ENCODE measurements at regions not wholly inside any gene's neighbourhood (a gene's known extent, or its start where the extent isn't known, plus 50 kb on each side); places are given as distances from the start of the nearest gene placed in this dataset.

GRCh38 chr2:16948710-16949109, 283.1 kb upstream of the CYRIA start:
- no peaks in the 10 kb centered on the region for H3K36me3 Mint-ChIP-seq (ENCODE audit: low read depth, unreplicated experiment)
- no peak for DNase-seq (ENCODE audit: low read depth)
- H4K20me1 ChIP-seq (ENCODE audit: insufficient read depth, low read length): no peaks in the 10 kb centered on the region
- no peak overlapping the region for H3K27ac ChIP-seq (ENCODE audit: low read depth, low read length)
- no peak overlapping the region for H3K27ac Mint-ChIP-seq (ENCODE audit: unreplicated experiment)
- no peak for FAIRE-seq
- no peaks in the 10 kb centered on the region for H3K4me1 ChIP-seq (ENCODE audit: insufficient read depth, low read length)
- H3K9me3 ChIP-seq (ENCODE audit: insufficient read depth, low read depth, low read length): no peaks in the 10 kb centered on the region
- TF ChIP-seq, protein P1, sequence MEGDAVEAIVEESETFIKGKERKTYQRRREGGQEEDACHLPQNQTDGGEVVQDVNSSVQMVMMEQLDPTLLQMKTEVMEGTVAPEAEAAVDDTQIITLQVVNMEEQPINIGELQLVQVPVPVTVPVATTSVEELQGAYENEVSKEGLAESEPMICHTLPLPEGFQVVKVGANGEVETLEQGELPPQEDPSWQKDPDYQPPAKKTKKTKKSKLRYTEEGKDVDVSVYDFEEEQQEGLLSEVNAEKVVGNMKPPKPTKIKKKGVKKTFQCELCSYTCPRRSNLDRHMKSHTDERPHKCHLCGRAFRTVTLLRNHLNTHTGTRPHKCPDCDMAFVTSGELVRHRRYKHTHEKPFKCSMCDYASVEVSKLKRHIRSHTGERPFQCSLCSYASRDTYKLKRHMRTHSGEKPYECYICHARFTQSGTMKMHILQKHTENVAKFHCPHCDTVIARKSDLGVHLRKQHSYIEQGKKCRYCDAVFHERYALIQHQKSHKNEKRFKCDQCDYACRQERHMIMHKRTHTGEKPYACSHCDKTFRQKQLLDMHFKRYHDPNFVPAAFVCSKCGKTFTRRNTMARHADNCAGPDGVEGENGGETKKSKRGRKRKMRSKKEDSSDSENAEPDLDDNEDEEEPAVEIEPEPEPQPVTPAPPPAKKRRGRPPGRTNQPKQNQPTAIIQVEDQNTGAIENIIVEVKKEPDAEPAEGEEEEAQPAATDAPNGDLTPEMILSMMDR (IDR thresholded peaks at IDR 0.05; ENCODE audit: insufficient read depth, low read depth, low read length): no peak
- no peaks in the 10 kb centered on the region for H3K36me3 ChIP-seq (ENCODE audit: insufficient read depth, low read length)
- no peak overlapping the region for H3K4me3 Mint-ChIP-seq (ENCODE audit: unreplicated experiment)
- no peak overlapping the region for H3K4me3 ChIP-seq (ENCODE audit: insufficient read depth, low read depth, low read length)
- no peaks in the 10 kb centered on the region for H3K27me3 Mint-ChIP-seq (ENCODE audit: low read depth, unreplicated experiment)
- H3K79me2 ChIP-seq (ENCODE audit: insufficient read depth, low read length): no peaks in the 10 kb centered on the region
- H2AFZ ChIP-seq (ENCODE audit: low read depth, low read length): no peak overlapping the region
- no peaks in the 10 kb centered on the region for H3K4me1 Mint-ChIP-seq (ENCODE audit: low read depth, unreplicated experiment)
- H3K27me3 ChIP-seq (ENCODE audit: insufficient read depth, low read length): no peaks in the 10 kb centered on the region
- no peaks in the 10 kb centered on the region for H3K9me3 Mint-ChIP-seq (ENCODE audit: unreplicated experiment)
- H3K4me2 ChIP-seq (ENCODE audit: low read length): no peak overlapping the region
- no peak overlapping the region for H3K9ac ChIP-seq (ENCODE audit: low read length)

GRCh38 chr2:16948053-16948452, 282.4 kb upstream of the CYRIA start:
- Mint-ChIP-seq H3K9me3 (ENCODE audit: unreplicated experiment) (no peaks in the 10 kb centered on the region), H3K4me3 (ENCODE audit: unreplicated experiment) (no peak overlapping the region)

GRCh38 chr2:16943279-16943958, 277.8 kb upstream of the CYRIA start:
- H3K9ac ChIP-seq (ENCODE audit: low read length): no peak overlapping the region
- DNase-seq (ENCODE audit: low read depth): no peak
- TF ChIP-seq, protein P1 (IDR thresholded peaks at IDR 0.05; ENCODE audit: insufficient read depth, low read depth, low read length): no peak
- TF ChIP-seq EZH2 (IDR thresholded peaks at IDR 0.05; ENCODE audit: insufficient read depth, low read length): no peak
- no peak overlapping the region for H3K27ac ChIP-seq (ENCODE audit: low read depth, low read length)
- Mint-ChIP-seq H3K4me1 (ENCODE audit: low read depth, unreplicated experiment) (peaks cover 3% of the 10 kb centered on the region), H3K36me3 (ENCODE audit: low read depth, unreplicated experiment) (no peaks in the 10 kb centered on the region), H3K27me3 (ENCODE audit: low read depth, unreplicated experiment) (no peaks in the 10 kb centered on the region), H3K4me3 (ENCODE audit: unreplicated experiment) (no peak overlapping the region), H3K9me3 (ENCODE audit: unreplicated experiment) (no peaks in the 10 kb centered on the region), H3K27ac (ENCODE audit: unreplicated experiment) (no peak overlapping the region)
- no peak overlapping the region for H3K4me3 ChIP-seq (ENCODE audit: insufficient read depth, low read depth, low read length)
- FAIRE-seq: no peak
- H3K4me2 ChIP-seq (ENCODE audit: low read length): no peak overlapping the region
- no peaks in the 10 kb centered on the region for H3K27me3 ChIP-seq (ENCODE audit: insufficient read depth, low read length)
- H3K79me2 ChIP-seq (ENCODE audit: insufficient read depth, low read length): no peaks in the 10 kb centered on the region
- H3K4me1 ChIP-seq (ENCODE audit: insufficient read depth, low read length): no peaks in the 10 kb centered on the region
- no peak overlapping the region for H2AFZ ChIP-seq (ENCODE audit: low read depth, low read length)
- H3K9me3 ChIP-seq (ENCODE audit: insufficient read depth, low read depth, low read length): no peaks in the 10 kb centered on the region
- H3K36me3 ChIP-seq (ENCODE audit: insufficient read depth, low read length): no peaks in the 10 kb centered on the region
- H4K20me1 ChIP-seq (ENCODE audit: insufficient read depth, low read length): no peaks in the 10 kb centered on the region

More at GRCh38 chr2:16948053-16948452, 282.4 kb upstream of the CYRIA start:
- no peak overlapping the region for H2AFZ ChIP-seq (ENCODE audit: low read depth, low read length)
- TF ChIP-seq, protein P1 (IDR thresholded peaks at IDR 0.05; ENCODE audit: insufficient read depth, low read depth, low read length): no peak
- TF ChIP-seq EZH2 (IDR thresholded peaks at IDR 0.05; ENCODE audit: insufficient read depth, low read length): no peak
- no peaks in the 10 kb centered on the region for H3K4me1 Mint-ChIP-seq (ENCODE audit: low read depth, unreplicated experiment)
- no peaks in the 10 kb centered on the region for H3K27me3 ChIP-seq (ENCODE audit: insufficient read depth, low read length)
- H3K79me2 ChIP-seq (ENCODE audit: insufficient read depth, low read length): no peaks in the 10 kb centered on the region
- H4K20me1 ChIP-seq (ENCODE audit: insufficient read depth, low read length): no peaks in the 10 kb centered on the region
- H3K27ac ChIP-seq (ENCODE audit: low read depth, low read length): no peak overlapping the region
- H3K27me3 Mint-ChIP-seq (ENCODE audit: low read depth, unreplicated experiment): no peaks in the 10 kb centered on the region
- FAIRE-seq (no peak), DNase-seq (ENCODE audit: low read depth) (no peak)
- H3K27ac Mint-ChIP-seq (ENCODE audit: unreplicated experiment): no peak overlapping the region
- H3K4me3 ChIP-seq (ENCODE audit: insufficient read depth, low read depth, low read length): no peak overlapping the region
- H3K36me3 ChIP-seq (ENCODE audit: insufficient read depth, low read length): no peaks in the 10 kb centered on the region
- no peak overlapping the region for H3K9ac ChIP-seq (ENCODE audit: low read length)
- no peak overlapping the region for H3K4me2 ChIP-seq (ENCODE audit: low read length)
- H3K36me3 Mint-ChIP-seq (ENCODE audit: low read depth, unreplicated experiment): no peaks in the 10 kb centered on the region
- H3K4me1 ChIP-seq (ENCODE audit: insufficient read depth, low read length): no peaks in the 10 kb centered on the region
- H3K9me3 ChIP-seq (ENCODE audit: insufficient read depth, low read depth, low read length): no peaks in the 10 kb centered on the region
